ENCODE measurements at regions not wholly inside any gene's neighbourhood (a gene's known extent, or its start where the extent isn't known, plus 50 kb on each side); places are given as distances from the start of the nearest gene placed in this dataset.
A peak's percentile ranks its signal among the peaks of the same experiment; 100 is the strongest.

GRCh38 chr13:22076658-22077057 lies 405.8 kb downstream of the FGF9 start:
- H3K4me3 Mint-ChIP-seq = no peak overlapping the region
- no peaks in the 10 kb centered on the region for H3K27me3 Mint-ChIP-seq
- peaks cover 16 to 20% of the 10 kb centered on the region in 2 donors for H3K4me1 Mint-ChIP-seq
- ATAC-seq (replicated peaks) (no peak), DNase-seq (no peak)
- H3K36me3 Mint-ChIP-seq = peaks cover 0 to 5% of the 10 kb centered on the region in 2 donors
- H3K9me3 Mint-ChIP-seq = peaks cover 0 to 7% of the 10 kb centered on the region in 2 donors
- H3K27ac Mint-ChIP-seq = no peak overlapping the region

GRCh38 chr13:22077205-22077683 lies 406.4 kb downstream of the FGF9 start:
- peaks cover 0 to 5% of the 10 kb centered on the region in 2 donors for H3K36me3 Mint-ChIP-seq
- peaks cover 0 to 7% of the 10 kb centered on the region in 2 donors for H3K9me3 Mint-ChIP-seq
- peaks cover 0 to under 1% of the 10 kb centered on the region in 2 donors for H3K27me3 Mint-ChIP-seq
- H3K4me3 Mint-ChIP-seq = no peak overlapping the region
- H3K4me1 Mint-ChIP-seq = peaks cover 15 to 16% of the 10 kb centered on the region in 2 donors
- no peak overlapping the region for H3K27ac Mint-ChIP-seq
- ATAC-seq (replicated peaks) (no peak), DNase-seq (no peak)

DNA sequence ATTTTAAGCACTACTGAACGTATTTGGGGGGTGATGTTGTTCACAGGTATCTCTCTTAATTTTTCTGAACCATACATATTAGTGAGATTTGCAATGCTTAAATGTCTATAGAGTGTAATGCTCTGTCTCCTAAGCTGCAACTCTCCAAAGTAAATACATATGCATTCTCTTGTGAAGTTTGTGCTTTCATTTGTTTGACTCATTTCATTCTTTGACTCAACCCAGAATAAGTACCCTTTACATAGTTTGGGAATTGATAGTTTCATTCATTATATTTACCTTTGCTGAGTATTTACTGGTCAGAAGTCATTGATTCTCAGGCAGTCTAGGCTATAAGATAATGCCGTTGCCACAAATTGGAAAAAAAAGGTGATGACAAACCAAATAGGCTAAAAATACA lies 406.9 kb downstream of the FGF9 start:
- peaks cover 4 to 5% of the 10 kb centered on the region in 2 donors for H3K27me3 Mint-ChIP-seq
- no peak for DNase-seq
- peaks cover 11 to 22% of the 10 kb centered on the region in 2 donors for H3K4me1 Mint-ChIP-seq
- H3K36me3 Mint-ChIP-seq = peaks cover 0 to 5% of the 10 kb centered on the region in 2 donors
- no peak overlapping the region for H3K4me3 Mint-ChIP-seq
- H3K27ac Mint-ChIP-seq = no peak overlapping the region
- no peak for ATAC-seq (replicated peaks)
- H3K9me3 Mint-ChIP-seq = peaks cover 0 to 7% of the 10 kb centered on the region in 2 donors

DNA sequence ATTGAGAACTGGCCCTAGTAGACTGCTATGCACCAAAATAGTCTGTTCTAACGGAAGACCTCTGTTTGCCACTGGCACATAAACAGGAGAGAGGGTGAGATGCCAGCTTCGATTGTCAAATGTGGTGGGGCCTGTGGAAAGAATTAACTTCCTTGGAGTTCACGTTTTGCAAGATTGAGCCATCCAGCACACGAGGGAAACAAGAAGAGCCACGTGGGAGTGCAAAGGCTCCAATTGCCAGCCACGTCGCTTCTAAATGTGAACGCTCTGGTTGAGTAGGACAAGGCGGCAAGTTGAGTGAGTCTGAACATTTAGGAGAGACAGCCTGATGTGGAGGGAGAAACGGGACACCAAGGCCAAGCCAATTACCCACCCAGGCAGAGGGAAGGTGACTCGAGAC lies 409.1 kb downstream of the FGF9 start:
- Mint-ChIP-seq H3K27ac (peak overlapping the region; percentile 21), H3K9me3 (peaks cover 0 to 7% of the 10 kb centered on the region in 2 donors), H3K27me3 (peaks cover 6% of the 10 kb centered on the region in 2 donors), H3K4me1 (peaks cover 2 to 10% of the 10 kb centered on the region in 2 donors), H3K4me3 (no peak overlapping the region), H3K36me3 (no peaks in the 10 kb centered on the region)
- DNase-seq (no peak), ATAC-seq (replicated peaks) (no peak)

GRCh38 chr13:22080832-22081231 lies 410.0 kb downstream of the FGF9 start:
- Mint-ChIP-seq H3K4me1 (peaks cover 2 to 10% of the 10 kb centered on the region in 2 donors), H3K4me3 (no peak overlapping the region), H3K27ac (no peak overlapping the region), H3K27me3 (peaks cover 6 to 11% of the 10 kb centered on the region in 2 donors), H3K36me3 (no peaks in the 10 kb centered on the region), H3K9me3 (peaks cover 0 to 7% of the 10 kb centered on the region in 2 donors)
- DNase-seq = no peak
- ATAC-seq (replicated peaks) = no peak

GRCh38 chr13:22081430-22081829 lies 410.6 kb downstream of the FGF9 start:
- ATAC-seq (replicated peaks) = no peak
- H3K27me3 Mint-ChIP-seq = peaks cover 6 to 11% of the 10 kb centered on the region in 2 donors
- H3K9me3 Mint-ChIP-seq = peaks cover 0 to 5% of the 10 kb centered on the region in 2 donors
- H3K4me1 Mint-ChIP-seq = peaks cover 2 to 10% of the 10 kb centered on the region in 2 donors
- H3K27ac Mint-ChIP-seq = no peak overlapping the region
- no peak for DNase-seq
- no peak overlapping the region for H3K4me3 Mint-ChIP-seq
- H3K36me3 Mint-ChIP-seq = no peaks in the 10 kb centered on the region

- peaks cover 6 to 11% of the 10 kb centered on the region in 2 donors for H3K27me3 Mint-ChIP-seq
- no peak for ATAC-seq (replicated peaks)
- H3K27ac Mint-ChIP-seq = no peak overlapping the region
- no peak overlapping the region for H3K4me3 Mint-ChIP-seq
- no peaks in the 10 kb centered on the region for H3K36me3 Mint-ChIP-seq
- no peak for DNase-seq
- H3K9me3 Mint-ChIP-seq = peaks cover 0 to 3% of the 10 kb centered on the region in 2 donors
- peaks cover under 1 to 10% of the 10 kb centered on the region in 2 donors for H3K4me1 Mint-ChIP-seq
Observed at GRCh38 chr13:22082030-22082429, 411.2 kb downstream of the FGF9 start.

GRCh38 chr13:22082437-22083100 lies 411.7 kb downstream of the FGF9 start:
- Mint-ChIP-seq H3K9me3 (peaks cover 0 to 3% of the 10 kb centered on the region in 2 donors), H3K4me3 (no peak overlapping the region), H3K27ac (no peak overlapping the region), H3K4me1 (peaks cover 0 to 9% of the 10 kb centered on the region in 2 donors), H3K36me3 (no peaks in the 10 kb centered on the region), H3K27me3 (peaks cover 6 to 12% of the 10 kb centered on the region in 2 donors)
- DNase-seq (no peak), ATAC-seq (replicated peaks) (no peak)

GRCh38 chr13:22085001-22085400 lies 414.1 kb downstream of the FGF9 start:
- Mint-ChIP-seq H3K27ac (no peak overlapping the region), H3K9me3 (peaks cover 0 to 2% of the 10 kb centered on the region in 2 donors), H3K4me1 (peaks cover 2 to 5% of the 10 kb centered on the region in 2 donors), H3K4me3 (no peak overlapping the region), H3K36me3 (peaks cover 0 to 4% of the 10 kb centered on the region in 2 donors), H3K27me3 (peaks cover 6 to 16% of the 10 kb centered on the region in 2 donors)
- ATAC-seq (replicated peaks) (no peak), DNase-seq (no peak)

GRCh38 chr13:22086597-22087330 lies 415.9 kb downstream of the FGF9 start:
- no peak for DNase-seq

DNA sequence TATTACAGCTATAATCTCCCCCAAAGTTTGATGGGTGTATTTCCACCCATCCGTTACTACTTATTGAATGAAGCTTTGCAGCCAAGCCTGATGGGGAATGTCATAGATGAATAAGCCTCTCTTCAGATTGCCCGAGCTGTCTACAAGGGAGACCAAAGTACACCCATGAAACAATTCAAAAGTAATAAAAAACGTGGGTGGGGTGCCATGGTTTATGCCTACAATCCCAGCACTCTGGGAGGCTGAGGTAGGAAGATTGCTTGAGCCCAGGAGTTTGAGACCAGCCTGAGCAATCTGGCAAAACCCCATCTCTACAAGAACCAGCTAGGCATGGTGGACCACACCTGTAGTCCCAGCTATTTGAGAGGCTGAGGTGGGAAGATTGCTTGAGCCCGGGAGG lies 419.2 kb downstream of the FGF9 start:
- peaks cover 0 to 4% of the 10 kb centered on the region in 2 donors for H3K9me3 Mint-ChIP-seq
- ATAC-seq (replicated peaks) = no peak
- no peak for DNase-seq
- H3K4me3 Mint-ChIP-seq = no peak overlapping the region
- peaks cover 2 to 4% of the 10 kb centered on the region in 2 donors for H3K36me3 Mint-ChIP-seq
- peaks cover 6 to 9% of the 10 kb centered on the region in 2 donors for H3K4me1 Mint-ChIP-seq
- no peak overlapping the region for H3K27ac Mint-ChIP-seq
- H3K27me3 Mint-ChIP-seq = peaks cover 0 to 9% of the 10 kb centered on the region in 2 donors

More at GRCh38 chr13:22086597-22087330, 415.9 kb downstream of the FGF9 start:
- peaks cover 6 to 16% of the 10 kb centered on the region in 2 donors for H3K27me3 Mint-ChIP-seq
- H3K9me3 Mint-ChIP-seq = peaks cover 0 to 4% of the 10 kb centered on the region in 2 donors
- no peak for ATAC-seq (replicated peaks)
- H3K4me1 Mint-ChIP-seq = peaks cover 2 to 5% of the 10 kb centered on the region in 2 donors
- peaks cover 2 to 4% of the 10 kb centered on the region in 2 donors for H3K36me3 Mint-ChIP-seq
- no peak overlapping the region for H3K27ac Mint-ChIP-seq
- no peak overlapping the region for H3K4me3 Mint-ChIP-seq

- Mint-ChIP-seq H3K27me3 (peaks cover 0 to 5% of the 10 kb centered on the region in 2 donors), H3K9me3 (peaks cover 0 to 4% of the 10 kb centered on the region in 2 donors), H3K4me3 (no peak overlapping the region), H3K27ac (no peak overlapping the region), H3K4me1 (peaks cover 6 to 9% of the 10 kb centered on the region in 2 donors), H3K36me3 (peaks cover 2 to 4% of the 10 kb centered on the region in 2 donors)
- no peak for DNase-seq
- ATAC-seq (replicated peaks) = no peak
Observed at GRCh38 chr13:22091222-22091970, 420.5 kb downstream of the FGF9 start.

DNA sequence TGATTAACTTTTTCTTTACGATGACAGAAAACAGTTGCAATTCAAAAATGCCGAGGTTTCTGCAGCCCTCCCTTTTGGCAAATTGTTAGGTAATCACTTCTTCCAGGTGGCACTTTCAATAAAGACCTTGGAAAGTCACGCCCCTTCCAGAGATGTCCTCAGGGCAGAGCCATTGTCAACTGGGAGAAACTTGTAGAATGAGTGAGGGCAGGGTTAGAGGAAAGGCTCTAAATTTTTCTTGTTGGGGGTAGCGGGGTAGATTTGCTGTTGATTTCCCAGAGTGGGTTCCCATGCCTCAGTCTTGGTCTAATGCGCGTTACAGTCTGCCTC lies 421.1 kb downstream of the FGF9 start:
- Mint-ChIP-seq H3K36me3 (peaks cover 2 to 4% of the 10 kb centered on the region in 2 donors), H3K4me3 (no peak overlapping the region), H3K4me1 (peaks cover 6 to 9% of the 10 kb centered on the region in 2 donors), H3K9me3 (peaks cover 0 to 4% of the 10 kb centered on the region in 2 donors), H3K27me3 (peaks cover 0 to 5% of the 10 kb centered on the region in 2 donors), H3K27ac (no peak overlapping the region)
- no peak for DNase-seq
- no peak for ATAC-seq (replicated peaks)

Measured in stimulated activated naive B cell treated with anti-CD40 and anti-IgM and Interleukin-4, amounts not matched to agents 10 μg/mL and 1 μg/mL and 100 μg/mL, for 72 hours (primary cell).